ENCODE measurements at regions not wholly inside any gene's neighbourhood (a gene's known extent, or its start where the extent isn't known, plus 50 kb on each side); places are given as distances from the start of the nearest gene placed in this dataset.

DNA sequence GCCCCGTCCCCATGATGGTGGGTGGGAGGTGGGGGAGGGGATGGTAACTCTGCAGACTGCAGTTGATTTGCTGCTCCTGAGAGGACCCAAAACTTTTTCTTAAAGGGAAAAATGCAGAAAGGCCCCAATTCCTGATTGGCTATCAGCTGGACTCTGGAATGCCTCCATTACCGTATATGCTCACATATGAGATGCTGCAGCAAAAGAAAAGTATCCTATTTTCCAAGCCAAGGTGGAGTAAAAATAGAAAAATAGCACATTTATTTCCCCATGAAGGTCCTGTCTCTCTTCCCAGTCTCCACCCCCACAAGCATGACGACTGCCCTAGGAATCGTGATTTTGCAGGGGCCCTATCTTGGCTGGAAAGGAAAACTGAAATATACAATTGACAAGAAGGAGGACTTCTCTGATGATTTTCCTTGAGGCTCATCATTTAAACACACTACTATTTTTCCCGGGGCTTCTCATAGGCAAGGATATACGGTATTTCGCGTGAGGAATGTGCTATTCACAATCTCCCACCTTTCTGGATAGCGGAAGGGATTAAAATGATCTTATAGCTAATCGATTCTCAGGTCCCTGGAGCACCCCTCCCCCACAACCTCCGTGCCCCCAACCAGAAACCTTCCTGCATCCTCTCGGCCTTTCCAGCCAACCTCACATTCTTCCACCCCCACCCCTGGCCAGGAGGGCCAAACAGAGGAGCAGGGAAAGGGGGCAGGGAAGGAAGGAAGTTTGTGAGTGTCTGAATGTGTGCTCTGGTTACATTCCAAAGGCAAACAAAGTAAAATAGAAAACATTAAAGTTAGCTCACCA lies 138.9 kb upstream of the CCND2 start:
- Histone ChIP-seq H2AFZ (ENCODE audit: low read length) (no peak overlapping the region), H3K79me2 (ENCODE audit: insufficient read depth, low read length) (no peaks in the 10 kb centered on the region), H3K9me3 (ENCODE audit: low read depth, low read length) (no peaks in the 10 kb centered on the region), H3K36me3 (ENCODE audit: insufficient read depth, low read length) (no peaks in the 10 kb centered on the region), H3K4me2 (ENCODE audit: insufficient read depth, low read length) (no peak overlapping the region), H3K27ac (ENCODE audit: low read depth, low read length) (no peak overlapping the region), H3K27me3 (ENCODE audit: insufficient read depth, low read length) (no peaks in the 10 kb centered on the region), H3K4me1 (ENCODE audit: insufficient read depth, low read length) (no peaks in the 10 kb centered on the region), H4K20me1 (ENCODE audit: insufficient read depth, low read length) (no peaks in the 10 kb centered on the region), H3K4me3 (ENCODE audit: insufficient read depth, low read length) (no peak overlapping the region)
- no peak for DNase-seq (ENCODE audit: insufficient read length, low spot score, missing footprints)
- TF ChIP-seq, protein P1, sequence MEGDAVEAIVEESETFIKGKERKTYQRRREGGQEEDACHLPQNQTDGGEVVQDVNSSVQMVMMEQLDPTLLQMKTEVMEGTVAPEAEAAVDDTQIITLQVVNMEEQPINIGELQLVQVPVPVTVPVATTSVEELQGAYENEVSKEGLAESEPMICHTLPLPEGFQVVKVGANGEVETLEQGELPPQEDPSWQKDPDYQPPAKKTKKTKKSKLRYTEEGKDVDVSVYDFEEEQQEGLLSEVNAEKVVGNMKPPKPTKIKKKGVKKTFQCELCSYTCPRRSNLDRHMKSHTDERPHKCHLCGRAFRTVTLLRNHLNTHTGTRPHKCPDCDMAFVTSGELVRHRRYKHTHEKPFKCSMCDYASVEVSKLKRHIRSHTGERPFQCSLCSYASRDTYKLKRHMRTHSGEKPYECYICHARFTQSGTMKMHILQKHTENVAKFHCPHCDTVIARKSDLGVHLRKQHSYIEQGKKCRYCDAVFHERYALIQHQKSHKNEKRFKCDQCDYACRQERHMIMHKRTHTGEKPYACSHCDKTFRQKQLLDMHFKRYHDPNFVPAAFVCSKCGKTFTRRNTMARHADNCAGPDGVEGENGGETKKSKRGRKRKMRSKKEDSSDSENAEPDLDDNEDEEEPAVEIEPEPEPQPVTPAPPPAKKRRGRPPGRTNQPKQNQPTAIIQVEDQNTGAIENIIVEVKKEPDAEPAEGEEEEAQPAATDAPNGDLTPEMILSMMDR (IDR thresholded peaks at IDR 0.05; ENCODE audit: extremely low read depth, low read depth, low read length), result no peak

- no peak overlapping the region for H2AFZ ChIP-seq (ENCODE audit: low read length)
- H3K27me3 ChIP-seq (ENCODE audit: insufficient read depth, low read length), result no peaks in the 10 kb centered on the region
- DNase-seq (ENCODE audit: insufficient read length, low spot score, missing footprints), result no peak
- no peak overlapping the region for H3K27ac ChIP-seq (ENCODE audit: low read depth, low read length)
- H3K9me3 ChIP-seq (ENCODE audit: low read depth, low read length), result no peaks in the 10 kb centered on the region
- H3K36me3 ChIP-seq (ENCODE audit: insufficient read depth, low read length), result no peaks in the 10 kb centered on the region
- no peaks in the 10 kb centered on the region for H3K4me1 ChIP-seq (ENCODE audit: insufficient read depth, low read length)
- no peak overlapping the region for H3K4me2 ChIP-seq (ENCODE audit: insufficient read depth, low read length)
- H3K4me3 ChIP-seq (ENCODE audit: insufficient read depth, low read length), result no peak overlapping the region
- H3K79me2 ChIP-seq (ENCODE audit: insufficient read depth, low read length), result no peaks in the 10 kb centered on the region
- no peaks in the 10 kb centered on the region for H4K20me1 ChIP-seq (ENCODE audit: insufficient read depth, low read length)
- TF ChIP-seq, protein P1 (IDR thresholded peaks at IDR 0.05; ENCODE audit: extremely low read depth, low read depth, low read length), result no peak
These were observed 139.7 kb upstream of the CCND2 start for GRCh38 chr12:4133636-4134447.

GRCh38 chr12:4133029-4133428 lies 140.5 kb upstream of the CCND2 start:
- H3K4me2 ChIP-seq (ENCODE audit: insufficient read depth, low read length), result no peak overlapping the region

More at GRCh38 chr12:4133029-4133428, 140.5 kb upstream of the CCND2 start:
- Histone ChIP-seq H4K20me1 (ENCODE audit: insufficient read depth, low read length) (no peaks in the 10 kb centered on the region), H3K27ac (ENCODE audit: low read depth, low read length) (no peak overlapping the region), H3K27me3 (ENCODE audit: insufficient read depth, low read length) (no peaks in the 10 kb centered on the region), H3K9me3 (ENCODE audit: low read depth, low read length) (no peaks in the 10 kb centered on the region), H3K4me3 (ENCODE audit: insufficient read depth, low read length) (no peak overlapping the region), H3K4me1 (ENCODE audit: insufficient read depth, low read length) (no peaks in the 10 kb centered on the region), H2AFZ (ENCODE audit: low read length) (no peak overlapping the region), H3K36me3 (ENCODE audit: insufficient read depth, low read length) (no peaks in the 10 kb centered on the region), H3K79me2 (ENCODE audit: insufficient read depth, low read length) (no peaks in the 10 kb centered on the region)
- DNase-seq (ENCODE audit: insufficient read length, low spot score, missing footprints), result no peak
- TF ChIP-seq, protein P1 (IDR thresholded peaks at IDR 0.05; ENCODE audit: extremely low read depth, low read depth, low read length), result no peak

All from osteoblast (primary cell).